ENCODE measurements at regions not wholly inside any gene's neighbourhood (a gene's known extent, or its start where the extent isn't known, plus 50 kb on each side); places are given as distances from the start of the nearest gene placed in this dataset.

- DNase-seq (ENCODE audit: low spot score) (no peak), ATAC-seq (ENCODE audit: low read depth) (no peak)
- H3K4me1 ChIP-seq (ENCODE audit: insufficient read depth, poor library complexity, severe bottlenecking) = no peaks in the 10 kb centered on the region
Measured at GRCh38 chr18:71832946-71833617, 711.1 kb downstream of the CBLN2 start.

GRCh38 chr18:71831039-71831438, 713.1 kb downstream of the CBLN2 start:
- no peaks in the 10 kb centered on the region for H3K9me3 ChIP-seq (ENCODE audit: severe bottlenecking)
- TF ChIP-seq CTCF (IDR thresholded peaks at IDR 0.05; ENCODE audit: poor library complexity, severe bottlenecking) = no peak
- H3K27ac ChIP-seq (ENCODE audit: poor library complexity, severe bottlenecking) = no peak overlapping the region
- no peaks in the 10 kb centered on the region for H3K4me1 ChIP-seq (ENCODE audit: insufficient read depth, poor library complexity, severe bottlenecking)
- ATAC-seq (ENCODE audit: low read depth) (peak; percentile 41; the same call in 1 of the 3 replicates), DNase-seq (ENCODE audit: low spot score) (no peak)
- no peaks in the 10 kb centered on the region for H3K36me3 ChIP-seq (ENCODE audit: low read depth)
- H3K4me3 ChIP-seq (ENCODE audit: severe bottlenecking) = no peak overlapping the region
- no peaks in the 10 kb centered on the region for H3K27me3 ChIP-seq (ENCODE audit: insufficient read depth, poor library complexity, severe bottlenecking)

More at GRCh38 chr18:71832946-71833617, 711.1 kb downstream of the CBLN2 start:
- no peaks in the 10 kb centered on the region for H3K36me3 ChIP-seq (ENCODE audit: low read depth)
- no peaks in the 10 kb centered on the region for H3K27me3 ChIP-seq (ENCODE audit: insufficient read depth, poor library complexity, severe bottlenecking)
- no peak for TF ChIP-seq CTCF (IDR thresholded peaks at IDR 0.05; ENCODE audit: poor library complexity, severe bottlenecking)
- no peaks in the 10 kb centered on the region for H3K9me3 ChIP-seq (ENCODE audit: severe bottlenecking)
- H3K4me3 ChIP-seq (ENCODE audit: severe bottlenecking) = no peak overlapping the region
- H3K27ac ChIP-seq (ENCODE audit: poor library complexity, severe bottlenecking) = no peak overlapping the region

GRCh38 chr18:71827301-71827700, 716.8 kb downstream of the CBLN2 start:
- no peaks in the 10 kb centered on the region for H3K4me1 ChIP-seq (ENCODE audit: insufficient read depth, poor library complexity, severe bottlenecking)
- H3K9me3 ChIP-seq (ENCODE audit: severe bottlenecking) = no peaks in the 10 kb centered on the region
- H3K36me3 ChIP-seq (ENCODE audit: low read depth) = no peaks in the 10 kb centered on the region
- ATAC-seq (ENCODE audit: low read depth) = no peak
- DNase-seq (ENCODE audit: low spot score) = no peak
- H3K4me3 ChIP-seq (ENCODE audit: severe bottlenecking) = no peak overlapping the region
- no peak for TF ChIP-seq CTCF (IDR thresholded peaks at IDR 0.05; ENCODE audit: poor library complexity, severe bottlenecking)
- H3K27me3 ChIP-seq (ENCODE audit: insufficient read depth, poor library complexity, severe bottlenecking) = no peaks in the 10 kb centered on the region
- no peak overlapping the region for H3K27ac ChIP-seq (ENCODE audit: poor library complexity, severe bottlenecking)

GRCh38 chr18:71815305-71815704, 728.8 kb downstream of the CBLN2 start:
- ATAC-seq (ENCODE audit: low read depth) = no peak
- no peak for TF ChIP-seq CTCF (IDR thresholded peaks at IDR 0.05; ENCODE audit: poor library complexity, severe bottlenecking)
- H3K27me3 ChIP-seq (ENCODE audit: insufficient read depth, poor library complexity, severe bottlenecking) = no peaks in the 10 kb centered on the region
- H3K9me3 ChIP-seq (ENCODE audit: severe bottlenecking) = no peaks in the 10 kb centered on the region
- no peak overlapping the region for H3K4me3 ChIP-seq (ENCODE audit: severe bottlenecking)
- H3K4me1 ChIP-seq (ENCODE audit: insufficient read depth, poor library complexity, severe bottlenecking) = no peaks in the 10 kb centered on the region
- no peak overlapping the region for H3K27ac ChIP-seq (ENCODE audit: poor library complexity, severe bottlenecking)
- no peak for DNase-seq (ENCODE audit: low spot score)
- H3K36me3 ChIP-seq (ENCODE audit: low read depth) = no peaks in the 10 kb centered on the region

GRCh38 chr18:71809711-71810110, 734.4 kb downstream of the CBLN2 start:
- no peaks in the 10 kb centered on the region for H3K9me3 ChIP-seq (ENCODE audit: severe bottlenecking)
- no peaks in the 10 kb centered on the region for H3K4me1 ChIP-seq (ENCODE audit: insufficient read depth, poor library complexity, severe bottlenecking)
- H3K4me3 ChIP-seq (ENCODE audit: severe bottlenecking) = no peak overlapping the region
- no peaks in the 10 kb centered on the region for H3K36me3 ChIP-seq (ENCODE audit: low read depth)
- no peak for TF ChIP-seq CTCF (IDR thresholded peaks at IDR 0.05; ENCODE audit: poor library complexity, severe bottlenecking)
- DNase-seq (ENCODE audit: low spot score) (no peak), ATAC-seq (ENCODE audit: low read depth) (peak; percentile 33; the same call in 1 of the 3 replicates)
- H3K27me3 ChIP-seq (ENCODE audit: insufficient read depth, poor library complexity, severe bottlenecking) = no peaks in the 10 kb centered on the region
- no peak overlapping the region for H3K27ac ChIP-seq (ENCODE audit: poor library complexity, severe bottlenecking)
